Stimulated activated CD4-positive, alpha-beta T cell treated with anti-CD3 and anti-CD28 coated beads, Interleukin-12 subunit alpha, Interleukin-12 subunit beta, amount 100 ng/mL, for 24 hours (primary cell): ENCODE measurements at regions not wholly inside any gene's neighbourhood (a gene's known extent, or its start where the extent isn't known, plus 50 kb on each side); places are given as distances from the start of the nearest gene placed in this dataset.

ENCODE experiments used
- DNase-seq, 2 experiments: peaks; one replicate each; pipeline ENCODE4 v3.0.0-alpha.2; 2020; ENCODE audit warnings: low read depth in 2 of 2

DNA sequence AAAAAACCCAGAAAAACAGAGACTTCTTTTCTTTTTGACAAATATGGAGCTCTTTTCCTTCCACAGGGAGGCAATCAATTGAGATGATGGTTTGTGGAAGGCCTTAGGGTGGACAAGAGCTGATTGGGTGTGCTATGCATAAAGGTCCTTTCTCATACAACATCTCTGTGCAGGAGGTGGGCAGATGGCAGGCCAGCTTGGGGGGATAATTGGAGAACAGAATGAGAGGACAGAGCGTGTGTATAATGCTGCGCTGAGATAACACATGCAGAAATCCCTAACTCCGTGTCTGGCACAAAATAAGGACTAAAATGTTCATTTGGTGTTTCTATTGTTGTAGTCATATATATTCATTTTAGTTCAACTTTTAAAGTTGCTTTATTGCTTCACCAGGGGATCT, 159.0 kb upstream of the MEF2C start:
- DNase-seq = no peak

DNA sequence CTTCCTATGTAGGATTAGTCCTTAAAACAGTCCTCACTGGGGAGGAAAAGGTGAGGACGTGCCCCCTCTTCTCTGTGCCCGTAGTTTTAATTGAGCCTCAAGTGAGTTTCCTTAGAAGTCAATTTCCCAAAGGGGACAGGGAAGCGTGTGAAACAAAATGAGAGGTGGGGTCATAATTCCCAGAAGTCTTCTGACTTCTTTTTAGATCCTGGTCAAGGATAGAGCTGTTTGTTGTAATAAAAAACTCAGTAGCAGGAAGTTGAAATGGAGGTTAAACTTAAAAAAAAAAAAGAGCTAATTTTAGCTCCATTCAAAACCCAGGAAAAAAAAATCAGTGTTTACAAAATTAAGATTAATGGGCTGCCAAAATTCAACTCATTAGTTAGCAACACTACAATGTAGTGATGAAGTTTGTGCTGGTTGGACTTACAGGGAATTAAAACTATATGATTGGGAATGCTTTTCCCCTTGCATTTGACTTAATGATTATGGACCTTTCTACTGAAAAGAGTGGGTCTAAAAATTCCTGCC, 158.3 kb upstream of the MEF2C start:
- no peak for DNase-seq

DNA sequence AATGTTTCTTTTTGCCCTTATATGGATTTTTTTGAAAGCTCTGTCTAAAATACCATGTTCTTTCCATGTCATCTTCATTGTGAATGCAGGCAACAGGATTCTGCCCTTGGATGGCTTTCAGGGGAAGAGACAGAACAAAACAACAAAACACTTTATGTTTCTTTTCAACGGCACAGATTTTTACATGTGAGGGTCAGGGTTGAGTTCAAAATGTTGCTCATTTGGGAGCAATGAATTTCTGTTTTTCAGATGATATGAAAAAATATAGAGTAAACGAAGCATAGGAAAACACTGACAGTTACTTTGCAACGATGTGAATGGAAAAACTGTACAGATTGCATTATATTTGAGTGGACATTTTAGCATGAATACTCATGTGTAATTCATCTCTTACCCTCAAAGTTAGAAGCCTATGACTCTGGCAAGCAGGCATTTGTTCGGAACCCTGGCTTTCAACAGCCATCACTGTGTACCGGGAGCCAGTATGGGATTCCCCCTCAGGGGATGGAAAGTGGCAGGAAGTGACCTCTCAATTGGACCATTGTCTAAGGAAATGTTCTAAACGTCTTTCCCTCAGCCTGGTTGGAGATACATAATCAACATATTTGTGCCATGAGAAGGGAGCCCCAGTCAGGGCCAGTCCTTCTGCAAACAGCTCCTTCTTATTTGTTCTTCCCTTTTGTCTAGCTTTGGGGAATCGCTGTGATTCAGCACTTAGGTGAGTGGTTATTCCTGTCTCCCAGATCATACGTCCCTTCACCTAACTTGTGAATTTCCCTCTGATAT, 153.9 kb upstream of the MEF2C start:
- no peak for DNase-seq

DNA sequence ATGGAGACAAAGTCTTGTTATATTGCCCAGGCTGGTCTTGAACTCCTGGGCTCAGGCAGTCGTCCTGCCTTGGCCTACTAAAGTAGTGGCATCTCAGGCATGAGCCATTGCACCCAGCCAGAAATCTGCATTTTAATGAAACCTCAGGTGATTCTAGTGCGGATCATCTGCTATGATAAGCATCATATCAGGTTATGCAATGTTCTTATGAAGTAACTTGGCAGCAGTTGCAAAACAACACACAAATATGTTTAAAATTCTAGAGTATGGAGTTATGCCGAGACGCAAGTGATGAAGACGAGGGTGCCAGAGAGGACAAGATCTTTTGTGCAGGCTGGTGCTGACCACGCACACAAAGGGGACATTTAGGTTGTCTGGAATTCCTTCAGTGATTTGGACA, 153.2 kb upstream of the MEF2C start:
- DNase-seq = no peak

DNA sequence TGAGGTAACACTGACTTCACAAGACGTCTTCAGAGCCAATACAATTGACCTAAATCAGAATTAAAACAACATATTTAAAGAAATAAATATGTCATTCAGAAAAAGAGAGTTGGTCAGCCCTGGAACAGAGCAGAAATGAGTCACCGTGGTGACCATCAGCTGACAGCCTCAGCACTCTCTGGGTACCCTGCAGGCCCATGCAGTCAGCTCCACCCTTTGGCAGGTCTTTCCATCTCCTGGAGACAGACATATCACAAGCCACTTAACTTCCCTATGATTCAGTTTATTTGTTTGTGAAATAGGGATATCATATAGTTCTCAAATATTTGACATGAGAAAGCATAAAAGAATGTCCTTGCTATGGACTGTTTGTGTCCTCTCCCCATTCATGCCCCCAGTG, 151.6 kb upstream of the MEF2C start:
- DNase-seq = no peak

DNA sequence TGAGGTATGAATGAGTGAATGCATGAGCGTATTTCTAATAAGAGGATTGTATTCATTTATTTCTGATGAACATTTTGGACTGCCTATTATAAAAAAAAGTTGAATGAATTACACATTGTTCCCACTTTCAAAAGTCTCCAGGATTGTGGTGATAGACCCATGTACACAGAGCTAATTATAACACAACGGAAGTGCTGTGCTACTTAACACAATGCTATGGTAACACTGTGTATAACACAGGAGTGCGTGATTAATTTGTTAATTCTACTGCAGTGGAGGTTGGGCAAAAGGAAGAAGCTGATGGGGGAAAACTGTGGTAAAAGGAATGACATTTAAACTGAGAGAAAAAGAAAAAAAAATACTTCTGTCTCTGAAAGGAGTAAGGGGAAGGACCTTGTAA, 147.8 kb upstream of the MEF2C start:
- DNase-seq = no peak

DNA sequence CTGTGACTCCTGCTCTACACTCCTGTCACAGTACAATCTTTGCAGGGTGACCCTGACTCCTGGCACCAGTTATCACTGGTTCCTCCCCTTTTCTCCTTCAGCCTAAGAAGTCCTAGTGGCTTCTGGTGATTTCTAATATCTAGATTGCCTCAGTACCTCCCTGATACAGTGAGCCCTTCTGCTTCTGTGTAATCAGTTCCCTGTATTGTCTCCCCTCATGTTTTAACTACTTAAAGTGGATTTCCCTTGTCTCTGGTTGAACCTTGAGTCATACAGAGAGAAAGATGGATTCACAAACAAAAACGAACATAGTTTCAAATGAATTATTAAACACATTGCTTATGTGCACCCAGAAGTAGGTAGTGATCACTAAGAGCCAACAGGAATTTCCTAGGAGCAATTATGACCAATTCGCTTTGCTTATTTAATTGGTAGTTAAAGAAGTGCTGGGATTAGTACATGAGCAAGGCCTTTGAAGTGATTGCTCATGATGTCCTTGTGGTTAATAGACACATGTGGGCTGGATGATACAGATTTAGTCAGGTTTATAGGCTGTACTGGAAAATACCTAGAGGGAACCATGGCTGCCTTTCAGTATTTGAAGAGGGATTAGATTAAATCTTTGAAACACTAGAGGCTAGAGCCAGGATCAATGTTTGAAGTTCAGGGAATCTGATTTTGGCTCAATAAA, 145.8 kb upstream of the MEF2C start:
- no peak for DNase-seq

DNA sequence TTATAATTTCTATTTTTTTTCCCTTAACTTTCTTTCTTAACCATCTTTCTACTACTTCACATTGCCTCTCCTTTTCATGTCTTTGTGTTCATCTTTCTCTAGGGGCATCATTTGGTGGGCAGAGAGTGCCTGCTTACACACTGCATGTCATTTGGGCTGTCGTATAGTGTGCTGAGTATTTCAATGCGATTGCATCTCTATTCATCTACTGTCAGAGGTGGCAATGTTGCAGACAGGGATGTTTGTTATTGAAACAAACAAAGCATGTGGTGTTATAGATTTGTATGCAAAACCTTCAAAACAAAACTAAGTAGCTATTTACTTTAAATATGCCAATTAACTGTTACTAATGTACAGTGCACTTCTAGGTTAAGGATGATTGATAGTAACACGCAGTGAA, 141.1 kb upstream of the MEF2C start:
- no peak for DNase-seq

DNA sequence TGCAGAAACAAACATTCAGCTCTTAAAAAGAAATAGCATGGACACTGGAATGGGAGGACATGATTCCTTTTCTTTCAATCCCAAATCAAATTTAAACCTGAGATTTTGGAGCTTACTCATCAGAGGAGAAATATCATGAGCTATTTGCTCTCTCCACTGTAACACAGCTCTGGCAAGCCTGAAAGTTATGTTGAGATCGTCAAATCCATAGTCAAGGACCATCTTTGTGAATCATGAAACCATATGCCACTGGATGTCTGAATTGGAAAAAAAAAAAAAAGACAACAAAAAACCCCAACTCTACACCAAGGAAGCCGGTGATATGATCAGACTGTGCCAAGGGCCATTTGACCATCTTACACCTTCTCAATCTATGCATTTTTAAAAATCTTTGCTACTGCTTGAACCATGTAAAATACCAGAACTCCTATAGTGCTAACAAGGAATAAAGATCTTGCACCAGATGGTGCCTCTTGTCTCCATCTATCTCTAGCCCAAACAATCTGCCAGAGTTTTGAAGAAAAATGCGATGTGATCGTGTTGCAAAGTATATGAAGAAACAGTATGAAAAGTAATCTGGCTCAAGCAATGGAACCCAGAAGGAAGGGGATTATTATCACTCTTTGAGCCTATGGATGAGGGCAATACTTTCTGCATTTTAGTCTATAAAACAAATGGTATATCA, 138.1 kb upstream of the MEF2C start:
- no peak for DNase-seq

DNA sequence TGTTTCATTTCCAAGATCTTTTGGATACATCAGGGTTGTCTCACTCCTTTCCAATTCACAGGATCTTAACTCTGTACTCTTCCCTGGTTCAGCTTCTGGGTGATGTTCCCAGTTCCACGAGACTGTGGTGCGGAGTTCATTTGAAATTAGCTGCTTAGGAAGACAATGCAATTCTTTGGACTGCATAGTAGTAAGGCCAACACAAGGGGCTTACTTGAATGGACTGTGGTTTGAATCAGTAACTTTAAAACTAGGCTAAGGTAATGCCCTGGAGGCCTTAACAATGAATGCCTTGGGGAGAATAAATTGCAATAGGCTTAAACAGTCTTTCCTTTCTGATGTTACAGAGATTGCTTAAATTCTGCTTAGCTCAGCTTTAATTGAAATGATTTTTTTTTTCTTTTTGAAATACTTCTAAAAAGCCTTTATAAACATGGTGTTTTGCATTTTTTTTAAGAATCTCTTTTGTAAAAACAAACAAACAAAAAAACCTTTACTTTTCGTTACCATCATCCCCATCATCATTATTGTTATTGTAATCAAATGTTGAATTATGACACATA, 133.8 kb upstream of the MEF2C start:
- DNase-seq = no peak

DNA sequence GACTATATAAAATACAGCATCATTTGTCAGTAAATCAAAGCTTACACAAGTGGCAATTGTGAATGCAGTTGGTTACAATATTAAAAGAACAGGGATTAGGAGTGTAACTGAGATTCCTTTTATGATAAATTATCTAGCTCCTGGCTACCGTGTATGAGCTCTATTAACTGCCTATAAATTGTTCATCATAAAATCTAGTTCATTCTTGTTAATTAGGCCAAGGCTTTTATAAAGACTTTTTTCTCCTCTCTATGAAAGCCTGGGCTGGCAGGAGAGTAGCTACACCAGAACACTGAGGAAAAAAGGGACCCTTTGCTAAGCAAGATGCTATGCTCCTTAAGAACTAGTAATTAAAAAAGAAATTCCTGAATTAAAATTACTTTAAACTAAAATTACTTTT, 132.4 kb upstream of the MEF2C start:
- DNase-seq = no peak

DNA sequence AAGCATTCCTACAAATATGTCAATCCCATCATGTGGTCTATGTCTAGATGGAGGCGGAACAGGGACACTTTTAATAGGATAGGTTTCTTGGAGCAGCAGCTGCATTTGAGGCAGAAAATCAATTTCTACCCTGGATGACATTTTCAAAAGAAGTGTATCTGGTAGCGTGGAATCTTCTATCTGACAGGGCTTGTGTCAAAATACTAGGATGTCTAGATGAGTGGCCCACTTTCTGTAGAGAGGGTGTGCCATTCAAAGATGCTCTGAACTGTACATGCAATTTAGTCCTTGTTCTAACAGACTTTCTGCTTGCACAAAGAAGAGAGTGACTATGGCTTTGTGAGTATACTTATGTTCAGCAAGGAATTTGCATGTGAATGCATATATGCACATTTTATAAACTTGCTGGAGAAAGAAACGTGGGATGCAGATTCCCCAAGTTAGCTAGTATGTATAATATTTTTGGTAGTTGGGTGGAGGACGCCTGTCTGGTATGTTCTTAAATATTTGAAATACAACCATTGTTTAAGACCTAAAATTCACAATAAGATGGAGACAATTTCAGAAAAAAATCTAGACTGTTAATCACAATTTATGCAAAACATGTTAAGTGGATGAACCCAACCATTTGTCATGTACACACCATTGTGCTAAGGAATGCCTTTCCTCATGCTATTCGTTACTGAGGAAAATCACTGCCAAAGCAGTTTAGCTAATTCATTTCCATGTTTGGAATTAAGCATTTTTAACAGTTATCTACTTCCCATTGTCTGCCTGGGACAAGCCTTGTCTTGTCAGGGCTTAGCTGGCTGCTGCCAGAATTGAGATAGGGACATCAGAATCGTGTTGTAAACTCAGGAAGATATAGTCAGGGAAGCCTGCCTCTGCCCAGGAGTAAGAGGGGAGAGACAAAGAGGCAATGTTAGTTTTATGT, 129.1 kb upstream of the MEF2C start:
- no peak for DNase-seq

DNA sequence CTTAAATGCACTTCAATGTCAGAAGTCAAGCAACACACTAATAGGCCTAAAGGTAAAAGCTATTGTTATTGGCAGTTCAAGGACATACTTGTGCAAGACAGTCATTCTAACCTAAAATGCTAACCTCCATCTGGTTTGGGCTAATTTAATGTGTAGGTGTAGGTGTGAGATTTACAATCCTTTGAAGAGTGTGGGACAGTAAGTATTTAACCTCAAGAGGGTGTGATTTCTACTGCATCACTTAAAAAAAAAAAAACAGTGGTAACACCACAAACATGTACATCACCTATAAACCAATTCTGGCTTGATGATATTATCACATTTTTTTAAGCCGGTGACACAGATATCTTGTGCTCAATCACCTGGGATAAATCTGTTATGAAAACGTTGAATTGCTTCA, 127.5 kb upstream of the MEF2C start:
- DNase-seq = no peak

DNA sequence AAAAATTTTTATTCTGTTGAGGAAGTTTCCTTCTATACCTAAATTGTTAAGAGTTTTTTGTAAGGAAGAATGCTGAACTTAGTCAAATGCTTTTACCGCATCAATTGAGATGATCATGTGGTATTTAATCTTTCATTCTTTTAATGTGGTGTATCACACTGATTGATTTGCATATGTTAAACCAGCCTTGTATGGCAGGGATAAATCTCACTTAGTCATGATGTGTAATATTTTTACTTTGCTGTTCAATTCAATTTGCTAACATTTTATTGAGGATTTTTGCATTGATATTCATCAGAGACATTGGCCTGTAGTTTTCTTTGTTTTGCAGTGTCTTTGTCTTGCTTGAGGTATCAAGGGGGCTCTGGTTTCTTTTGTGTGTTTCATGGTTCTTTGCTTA, 125.3 kb upstream of the MEF2C start:
- DNase-seq = no peak

DNA sequence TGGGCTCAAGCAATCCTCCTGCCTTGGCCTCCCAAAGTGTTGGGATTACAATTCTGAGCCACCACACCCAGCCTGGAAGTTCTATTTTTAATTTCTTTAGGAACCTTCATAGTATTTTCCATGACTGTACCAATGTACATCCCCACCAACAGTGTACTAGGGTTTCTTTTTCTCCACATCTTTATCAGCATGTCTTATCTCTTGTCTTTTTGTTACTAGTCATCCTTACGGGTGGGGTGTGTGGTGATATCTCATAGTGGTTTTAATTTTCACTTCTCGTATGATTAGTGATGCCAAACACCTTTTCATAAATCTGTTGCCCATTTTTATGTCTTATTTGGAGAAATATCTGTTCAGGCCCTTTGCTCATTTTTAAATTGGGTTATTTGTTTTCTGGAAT, 123.0 kb upstream of the MEF2C start:
- DNase-seq = no peak

DNA sequence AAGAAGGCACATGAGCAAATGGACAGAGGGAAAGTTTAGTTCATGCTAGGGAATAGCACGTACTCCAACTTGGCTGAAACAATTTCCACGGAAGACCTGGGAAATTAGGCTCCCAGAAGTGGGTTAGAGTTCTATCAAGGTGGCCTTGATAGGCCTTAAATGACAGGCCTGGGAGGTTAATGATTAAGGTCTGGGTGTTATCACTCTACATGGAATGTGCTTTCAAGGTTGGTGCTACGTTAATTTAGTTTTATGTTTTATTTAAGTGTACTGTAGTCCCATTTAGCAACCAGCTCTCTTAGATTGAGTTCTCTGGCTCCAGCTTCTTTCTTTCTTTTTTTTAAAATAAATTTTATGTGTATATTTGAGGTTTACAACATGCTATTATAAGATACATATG, 121.4 kb upstream of the MEF2C start:
- DNase-seq = no peak

DNA sequence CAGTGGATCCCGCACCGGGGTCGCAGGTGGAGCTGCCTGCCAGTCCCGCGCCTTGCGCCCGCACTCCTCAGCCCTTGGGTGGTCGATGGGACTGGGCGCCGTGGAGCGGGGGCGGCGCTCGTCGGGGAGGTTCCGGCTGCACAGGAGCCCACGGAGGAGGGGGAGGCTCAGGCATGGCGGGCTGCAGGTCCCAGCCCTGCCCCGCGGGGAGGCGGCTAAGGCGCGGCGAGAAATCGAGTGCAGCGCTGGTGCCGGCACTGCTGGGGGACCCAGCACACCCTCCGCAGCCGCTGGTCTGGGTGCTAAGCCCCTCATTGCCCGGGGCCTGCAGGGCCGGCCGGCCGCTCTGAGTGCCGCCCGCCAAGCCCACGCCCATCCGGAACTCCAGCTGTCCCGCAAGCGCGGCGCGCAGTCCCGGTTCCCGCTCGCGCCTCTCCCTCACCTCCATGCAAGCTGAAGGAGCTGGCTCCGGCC, 120.6 kb upstream of the MEF2C start:
- DNase-seq = no peak

DNA sequence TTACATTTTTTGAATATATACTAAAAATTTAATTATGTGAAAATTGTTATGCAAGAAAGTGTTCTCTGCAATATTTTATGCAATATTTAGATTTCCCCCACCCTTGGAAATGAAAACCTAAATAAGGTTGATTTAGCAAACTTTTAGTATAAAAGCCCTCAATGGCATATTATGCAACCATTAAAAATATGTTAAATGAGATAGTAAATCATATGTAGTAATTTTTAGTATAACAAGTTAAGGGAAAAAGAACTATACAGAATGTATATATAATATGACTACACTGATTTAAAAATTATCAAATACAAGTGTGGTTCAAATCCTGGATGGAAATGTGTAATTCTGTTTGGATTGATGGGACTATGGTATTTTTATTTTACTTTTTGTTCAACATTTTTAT, 116.9 kb upstream of the MEF2C start:
- no peak for DNase-seq

DNA sequence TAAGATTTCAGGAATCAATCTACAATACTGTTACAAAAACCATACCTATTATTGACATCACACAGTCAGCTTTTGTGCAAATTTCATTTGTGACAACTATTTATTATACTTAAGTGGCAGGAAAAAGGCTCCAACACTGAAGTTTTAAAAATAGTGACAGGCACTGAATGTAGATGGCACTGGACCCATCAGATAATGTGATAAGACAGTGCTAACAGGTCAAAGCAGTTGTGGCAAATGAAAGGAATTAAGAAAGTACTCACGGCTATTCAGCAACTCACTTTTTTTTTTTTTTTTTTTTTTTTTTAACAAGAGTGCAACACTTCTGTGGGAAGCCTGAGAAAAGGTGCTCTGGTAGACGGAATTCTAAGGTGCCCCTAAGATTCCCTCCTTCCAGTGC, 115.0 kb upstream of the MEF2C start:
- no peak for DNase-seq

DNA sequence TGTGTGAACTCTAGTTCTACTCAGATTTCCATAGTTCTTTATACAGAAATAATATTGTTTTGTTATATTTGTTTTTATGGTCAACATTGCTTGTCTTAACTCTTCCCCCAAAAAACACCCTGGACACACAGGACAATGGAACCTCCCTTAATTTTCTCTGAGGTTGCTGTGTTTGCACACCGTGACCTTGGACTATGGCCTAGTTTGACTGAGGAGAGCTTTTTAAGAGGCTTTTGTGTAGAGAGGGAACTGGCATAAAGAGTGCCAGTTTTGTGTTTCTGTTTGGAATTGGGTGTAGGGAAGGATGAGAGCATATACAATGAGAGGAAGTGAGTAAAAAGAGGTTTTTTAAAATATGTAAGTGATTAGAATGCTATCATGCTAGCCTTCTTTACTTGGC, 101.1 kb upstream of the MEF2C start:
- DNase-seq = no peak

DNA sequence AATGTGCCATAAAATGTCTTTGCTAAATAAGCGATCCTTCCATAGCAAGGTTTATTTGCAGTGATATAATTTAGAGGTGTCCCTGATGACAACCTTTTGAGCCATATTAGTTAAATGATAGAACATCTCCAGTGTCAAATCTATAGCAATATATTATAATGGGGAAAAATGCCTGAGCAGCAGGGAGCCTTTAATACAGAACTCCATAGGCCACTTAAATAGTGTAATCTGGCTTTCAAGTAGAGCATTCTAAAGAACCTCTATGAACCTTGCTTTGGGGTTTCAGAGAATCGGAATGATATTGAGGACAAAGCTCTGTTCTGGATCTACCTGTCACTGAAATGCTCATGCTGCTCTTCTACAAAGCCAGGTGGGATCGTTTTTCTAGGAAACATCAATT, 96.7 kb upstream of the MEF2C start:
- no peak for DNase-seq
